ENCODE measurements at regions not wholly inside any gene's neighbourhood (a gene's known extent, or its start where the extent isn't known, plus 50 kb on each side); places are given as distances from the start of the nearest gene placed in this dataset.

DNA sequence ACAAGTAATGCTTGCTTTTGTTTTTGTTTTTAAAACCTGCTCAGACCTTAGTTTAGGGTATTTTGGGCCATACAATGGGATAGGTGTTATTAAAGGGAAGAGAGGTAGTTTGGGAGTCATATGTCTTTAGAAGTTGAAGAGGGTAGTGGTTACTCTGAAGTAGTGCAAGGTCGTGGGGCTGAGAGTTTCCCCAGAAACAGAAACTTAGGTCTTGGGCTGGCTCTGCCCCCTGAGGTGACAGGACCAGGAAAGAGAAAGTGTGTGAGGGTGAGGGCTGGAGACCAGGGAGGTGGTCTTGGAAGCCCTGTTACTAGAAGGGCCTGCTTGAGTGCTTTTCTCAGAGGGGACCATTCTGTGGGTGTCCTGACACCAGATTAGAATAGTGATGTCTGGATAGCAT is 500.5 kb upstream of the SPHKAP start:
- TF ChIP-seq, protein P1, sequence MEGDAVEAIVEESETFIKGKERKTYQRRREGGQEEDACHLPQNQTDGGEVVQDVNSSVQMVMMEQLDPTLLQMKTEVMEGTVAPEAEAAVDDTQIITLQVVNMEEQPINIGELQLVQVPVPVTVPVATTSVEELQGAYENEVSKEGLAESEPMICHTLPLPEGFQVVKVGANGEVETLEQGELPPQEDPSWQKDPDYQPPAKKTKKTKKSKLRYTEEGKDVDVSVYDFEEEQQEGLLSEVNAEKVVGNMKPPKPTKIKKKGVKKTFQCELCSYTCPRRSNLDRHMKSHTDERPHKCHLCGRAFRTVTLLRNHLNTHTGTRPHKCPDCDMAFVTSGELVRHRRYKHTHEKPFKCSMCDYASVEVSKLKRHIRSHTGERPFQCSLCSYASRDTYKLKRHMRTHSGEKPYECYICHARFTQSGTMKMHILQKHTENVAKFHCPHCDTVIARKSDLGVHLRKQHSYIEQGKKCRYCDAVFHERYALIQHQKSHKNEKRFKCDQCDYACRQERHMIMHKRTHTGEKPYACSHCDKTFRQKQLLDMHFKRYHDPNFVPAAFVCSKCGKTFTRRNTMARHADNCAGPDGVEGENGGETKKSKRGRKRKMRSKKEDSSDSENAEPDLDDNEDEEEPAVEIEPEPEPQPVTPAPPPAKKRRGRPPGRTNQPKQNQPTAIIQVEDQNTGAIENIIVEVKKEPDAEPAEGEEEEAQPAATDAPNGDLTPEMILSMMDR (IDR thresholded peaks at IDR 0.05 in 4 of 5, conservative IDR thresholded peaks at IDR 0.05 in 1 of 5): no peak
- no peak for TF ChIP-seq POLR2A (IDR thresholded peaks at IDR 0.05)
